K562 (cell line): ENCODE measurements at regions not wholly inside any gene's neighbourhood (a gene's known extent, or its start where the extent isn't known, plus 50 kb on each side); places are given as distances from the start of the nearest gene placed in this dataset.

Experiments used
- ATAC-seq: fragments of 200-7000 bp; cut with Tn5 transposase; 3 replicates; pipeline ENCODE4 v1.9.1; 2020; ENCODE audit warnings: moderate library complexity
- BruUV-seq: library from RNA; stranded (reverse); fragments of 400-500 nt; replicated peaks from 2 replicates; lab custom pipeline; 2021; lab: Mats Ljungman, UMichigan
- CTCF ChIA-PET: fragments of 300-600 bp; formaldehyde crosslinking; extraction: SDS; loops from one replicate; lab custom pipeline; 2021; ENCODE audit warnings: low intra/inter-chr PET ratio; lab: Yijun Ruan, JAX
- POLR2A ChIA-PET: fragments of 300-600, 350-650 bp; sonication (Branson Sonifier 250); formaldehyde crosslinking; extraction: SDS; loops from one replicate; lab custom pipeline; 2021; ENCODE audit warnings: antibody characterized with exemption, inconsistent platforms; lab: Yijun Ruan, JAX
- DNase-seq, 4 experiments: peaks; one replicate each; pipeline versions ENCODE4 v3.0.0 to v3.0.0-alpha.2; 2011 to 2018; ENCODE audit warnings: low spot score in 3 of 4, mixed read lengths in 3 of 4; ENCODE audit errors: extremely low read depth in 1 of 4
- FAIRE-seq: peaks from 2 replicates; lab custom pipeline; 2011; peaks lifted over from hg19 to GRCh38; lab: Jason Lieb, UNC
- H2AFZ ChIP-seq: 2 replicates; pipeline ENCODE4 v1.6.0; 2011; ENCODE audit warnings: low read depth, low read length, control low read depth, inconsistent platforms
- H3K27ac ChIP-seq: fragments of 200-600 bp; 3 replicates; pipeline ENCODE4 v1.8.0; 2011; ENCODE audit warnings: low read depth, mild to moderate bottlenecking, control low read depth, inconsistent platforms, low read length, moderate library complexity, mixed read lengths; ENCODE audit errors: extremely low read depth
- H3K27me3 ChIP-seq, 2 experiments: fragments of 300-600 bp in 1 of 2; 2 replicates in 1 of 2; 3 replicates in 1 of 2; pipeline versions ENCODE4 v1.6.0 to v1.8.0; 2011; ENCODE audit warnings: inconsistent platforms in 2 of 2, low read length in 2 of 2, mild to moderate bottlenecking in 1 of 2, mixed read lengths in 1 of 2, moderate library complexity in 1 of 2; ENCODE audit not compliant: control insufficient read depth in 2 of 2, insufficient read depth in 2 of 2
- H3K36me3 ChIP-seq: fragments of 300-600 bp; 3 replicates; pipeline ENCODE4 v1.8.0; 2011; ENCODE audit warnings: mild to moderate bottlenecking, low read length, inconsistent platforms; ENCODE audit not compliant: control insufficient read depth, insufficient read depth
- H3K4me1 ChIP-seq, 2 experiments: fragments of 200-600 bp in 1 of 2; replicated peaks in 1 of 2; 2 replicates in 1 of 2; 3 replicates in 1 of 2; pipeline versions ENCODE4 v1.5.1 to v1.8.0; 2011; ENCODE audit warnings: inconsistent platforms in 2 of 2, low read length in 2 of 2, mild to moderate bottlenecking in 1 of 2, mixed read lengths in 1 of 2, moderate library complexity in 1 of 2; ENCODE audit not compliant: control insufficient read depth in 2 of 2, insufficient read depth in 2 of 2
- H3K4me2 ChIP-seq: 2 replicates; pipeline ENCODE4 v1.6.1; 2011; ENCODE audit warnings: low read length, control low read depth, inconsistent platforms, mixed read lengths; ENCODE audit not compliant: insufficient read depth
- H3K4me3 ChIP-seq: fragments of 200-600 bp; sonication (generic), shearing (Covaris generic); 2 replicates; pipeline ENCODE4 v1.5.1; 2016; ENCODE audit warnings: control low read depth, inconsistent platforms
- H3K79me2 ChIP-seq: fragments of 200-600 bp; 3 replicates; pipeline ENCODE4 v1.8.0; 2011; ENCODE audit warnings: low read length, inconsistent platforms; ENCODE audit not compliant: control insufficient read depth, insufficient read depth
- H3K9ac ChIP-seq, 2 experiments: 2 replicates each; pipeline versions ENCODE4 v1.6.0 to v1.6.1; 2011; ENCODE audit warnings: low read depth in 2 of 2, low read length in 2 of 2, control low read depth in 1 of 2, inconsistent platforms in 1 of 2, mild to moderate bottlenecking in 1 of 2, mixed read lengths in 1 of 2; ENCODE audit not compliant: insufficient read depth in 1 of 2
- H3K9me1 ChIP-seq: one replicate; pipeline ENCODE4 v1.6.0; 2011; ENCODE audit warnings: inconsistent platforms, mild to moderate bottlenecking, low read length, moderate library complexity; ENCODE audit not compliant: control insufficient read depth, insufficient read depth
- H3K9me3 ChIP-seq: replicated peaks from 2 replicates; pipeline ENCODE4 v1.5.1; 2011; ENCODE audit warnings: low read depth, low read length, inconsistent platforms; ENCODE audit not compliant: control insufficient read depth, insufficient read depth
- H4K20me1 ChIP-seq: replicated peaks from 2 replicates; pipeline ENCODE4 v1.6.1; 2011; ENCODE audit warnings: low read length, inconsistent platforms, mixed read lengths; ENCODE audit not compliant: control insufficient read depth, insufficient read depth
- ETS2 ChIP-seq: IDR thresholded peaks from 2 replicates; pipeline ENCODE4 v1.6.1; 2016; ENCODE audit warnings: borderline replicate concordance, missing genetic modification characterization, mild to moderate bottlenecking, moderate library complexity, missing compliant biosample characterization; ENCODE audit not compliant: poor library complexity, severe bottlenecking
- FOXP4 ChIP-seq: sonication (generic); formaldehyde crosslinking; IDR thresholded peaks from 2 replicates; pipeline ENCODE4 v1.8.0; 2022; ENCODE audit warnings: mild to moderate bottlenecking, missing genetic modification reagents, borderline replicate concordance
- SETDB1 ChIP-seq: IDR thresholded peaks from one replicate; pipeline ENCODE4 v1.6.1; 2012; ENCODE audit warnings: low read length, control low read depth, inconsistent platforms
- TGIF2 ChIP-seq: sonication (generic); formaldehyde crosslinking; IDR thresholded peaks from 2 replicates; pipeline ENCODE4 v1.8.1; 2022; ENCODE audit warnings: mild to moderate bottlenecking, missing genetic modification reagents, moderate library complexity
- ZNF121 ChIP-seq: sonication (generic); formaldehyde crosslinking; conservative IDR thresholded peaks from 2 replicates; pipeline ENCODE4 v1.8.0; 2022; ENCODE audit warnings: missing genetic modification reagents
- ZNF407 ChIP-seq: fragments of 450-650 bp; IDR thresholded peaks from 2 replicates; pipeline ENCODE4 v1.6.1; 2016; ENCODE audit warnings: low read depth
- WGBS: fragments of 100-300 bp; shearing (Covaris generic); methylation state at CpG from one replicate; pipeline ENCODE4 v1.1.6; 2016; ENCODE audit warnings: low coverage, mixed read lengths; ENCODE audit not compliant: insufficient coverage; ENCODE audit errors: missing lambda C conversion rate; 5-methylcytosine and 5-hydroxymethylcytosine counted together
- in situ Hi-C: fragments of 300-500 bp; cut with MboI; formaldehyde crosslinking; loops from 4 replicates; pipeline ENCODE4 v1.15.0; 2018; ENCODE audit warnings: inconsistent platforms, mixed read lengths
- intact Hi-C: fragments of 100-400 bp; cut with micrococcal nuclease; formaldehyde crosslinking; loops from 2 replicates; pipeline ENCODE4 v1.14.2; 2022
- TF ChIP-seq, protein P1 (sequence below), 2 experiments: fragments of 200-800 bp in 1 of 2; sonication (Bioruptor generic) in 1 of 2; sonication (generic) in 1 of 2; formaldehyde crosslinking in 1 of 2; IDR thresholded peaks in 1 of 2; conservative IDR thresholded peaks in 1 of 2; 2 replicates each; pipeline versions ENCODE4 v1.5.0 to v1.6.1; 2016 to 2020; ENCODE audit warnings: missing compliant biosample characterization in 1 of 2, missing genetic modification characterization in 1 of 2, missing genetic modification reagents in 1 of 2

DNA sequence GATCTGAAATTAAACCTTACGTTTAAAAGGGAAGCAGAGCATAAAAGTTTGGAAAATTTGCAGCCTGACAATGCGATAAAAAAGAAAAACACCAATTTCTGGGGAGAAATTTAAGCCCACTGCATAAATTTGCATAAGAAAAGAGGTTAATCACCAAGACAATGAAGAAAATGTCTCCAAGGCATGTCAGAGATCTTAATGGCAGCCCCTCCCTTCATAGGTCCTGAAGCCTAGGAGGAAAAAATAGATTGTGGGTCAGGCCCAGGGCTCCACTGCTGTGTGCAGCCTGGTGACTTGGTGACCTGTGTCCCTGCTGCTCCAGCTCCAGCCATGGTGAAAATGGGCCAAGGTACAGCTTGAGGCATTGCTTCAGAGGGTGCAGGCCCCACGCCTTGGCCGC lies 264.0 kb upstream of the CT83 start:
- Histone ChIP-seq H3K4me2 (no peak overlapping the region), H2AFZ (no peak overlapping the region), H3K9ac (no peak overlapping the region), H3K4me1 (no peaks in the 10 kb centered on the region), H3K9me3 (no peaks in the 10 kb centered on the region), H3K4me3 (no peak overlapping the region), H3K27ac (no peak overlapping the region), H3K27me3 (no peaks in the 10 kb centered on the region), H3K9me1 (no peaks in the 10 kb centered on the region), H4K20me1 (no peaks in the 10 kb centered on the region), H3K79me2 (no peaks in the 10 kb centered on the region), H3K36me3 (no peaks in the 10 kb centered on the region)
- ChIA-PET POLR2A (no interaction called here), CTCF (no interaction called here)
- intact Hi-C loops, result no loop called here
- DNase-seq (no peak), FAIRE-seq (no peak), ATAC-seq (no peak)
- no TSS peak for BruUV-seq
- WGBS, result 0% methylated on average over 3 of the region's 4 CpGs
- in situ Hi-C loops, result no loop called here
- TF ChIP-seq ZNF407 (no peak), ZNF121 (no peak), SETDB1 (no peak), TGIF2 (CRISPR knock-in tag) (no peak), ETS2 (tag) (no peak), FOXP4 (CRISPR knock-in tag) (no peak)
- TF ChIP-seq, protein P1, sequence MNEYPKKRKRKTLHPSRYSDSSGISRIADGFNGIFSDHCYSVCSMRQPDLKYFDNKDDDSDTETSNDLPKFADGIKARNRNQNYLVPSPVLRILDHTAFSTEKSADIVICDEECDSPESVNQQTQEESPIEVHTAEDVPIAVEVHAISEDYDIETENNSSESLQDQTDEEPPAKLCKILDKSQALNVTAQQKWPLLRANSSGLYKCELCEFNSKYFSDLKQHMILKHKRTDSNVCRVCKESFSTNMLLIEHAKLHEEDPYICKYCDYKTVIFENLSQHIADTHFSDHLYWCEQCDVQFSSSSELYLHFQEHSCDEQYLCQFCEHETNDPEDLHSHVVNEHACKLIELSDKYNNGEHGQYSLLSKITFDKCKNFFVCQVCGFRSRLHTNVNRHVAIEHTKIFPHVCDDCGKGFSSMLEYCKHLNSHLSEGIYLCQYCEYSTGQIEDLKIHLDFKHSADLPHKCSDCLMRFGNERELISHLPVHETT (CRISPR knock-in tag; conservative IDR thresholded peaks at IDR 0.05 in 1 of 2, IDR thresholded peaks at IDR 0.05 in 1 of 2), result no peak
